ENCODE measurements at regions not wholly inside any gene's neighbourhood (a gene's known extent, or its start where the extent isn't known, plus 50 kb on each side); places are given as distances from the start of the nearest gene placed in this dataset.

- Mint-ChIP-seq H3K9me3 (no peaks in the 10 kb centered on the region), H3K27ac (no peak overlapping the region), H3K4me1 (no peaks in the 10 kb centered on the region), H3K4me3 (no peak overlapping the region), H3K27me3 (peaks cover 2% of the 10 kb centered on the region), H3K36me3 (ENCODE audit: low read depth) (no peaks in the 10 kb centered on the region)
- ChIA-PET CTCF (no interaction called here), POLR2A (no interaction called here)
- no peak for DNase-seq
Observed at GRCh38 chr2:45083175-45083574, 73.9 kb upstream of the SIX2 start.

- ChIA-PET POLR2A (no interaction called here), CTCF (no interaction called here)
- no peak for DNase-seq
- Mint-ChIP-seq H3K27ac (no peak overlapping the region), H3K36me3 (ENCODE audit: low read depth) (no peaks in the 10 kb centered on the region), H3K27me3 (peaks cover 21% of the 10 kb centered on the region), H3K9me3 (no peaks in the 10 kb centered on the region), H3K4me3 (no peak overlapping the region), H3K4me1 (no peaks in the 10 kb centered on the region)
Observed at GRCh38 chr2:45074713-45075112, 65.5 kb upstream of the SIX2 start.

- H3K36me3 Mint-ChIP-seq (ENCODE audit: low read depth): no peaks in the 10 kb centered on the region
- ChIA-PET CTCF (no interaction called here), POLR2A (no interaction called here)
- H3K27me3 Mint-ChIP-seq: peaks cover 21% of the 10 kb centered on the region
- DNase-seq: no peak
- no peaks in the 10 kb centered on the region for H3K9me3 Mint-ChIP-seq
- H3K4me3 Mint-ChIP-seq: no peak overlapping the region
- no peak overlapping the region for H3K27ac Mint-ChIP-seq
- no peaks in the 10 kb centered on the region for H3K4me1 Mint-ChIP-seq
Observed at GRCh38 chr2:45072862-45073237, 63.6 kb upstream of the SIX2 start.

GRCh38 chr2:45072064-45072861, 63.0 kb upstream of the SIX2 start:
- H3K27me3 Mint-ChIP-seq: peaks cover 21% of the 10 kb centered on the region
- CTCF ChIA-PET: no interaction called here
- H3K36me3 Mint-ChIP-seq (ENCODE audit: low read depth): no peaks in the 10 kb centered on the region
- no peak for DNase-seq
- POLR2A ChIA-PET: no interaction called here
- no peaks in the 10 kb centered on the region for H3K9me3 Mint-ChIP-seq
- H3K27ac Mint-ChIP-seq: no peak overlapping the region
- no peaks in the 10 kb centered on the region for H3K4me1 Mint-ChIP-seq
- H3K4me3 Mint-ChIP-seq: no peak overlapping the region

GRCh38 chr2:45070113-45070652, 60.9 kb upstream of the SIX2 start:
- H3K4me1 Mint-ChIP-seq: no peaks in the 10 kb centered on the region
- CTCF ChIA-PET: no interaction called here
- no peak overlapping the region for H3K4me3 Mint-ChIP-seq
- DNase-seq: no peak
- no peak overlapping the region for H3K27ac Mint-ChIP-seq
- no peaks in the 10 kb centered on the region for H3K36me3 Mint-ChIP-seq (ENCODE audit: low read depth)
- no peaks in the 10 kb centered on the region for H3K9me3 Mint-ChIP-seq
- peaks cover 21% of the 10 kb centered on the region for H3K27me3 Mint-ChIP-seq
- POLR2A ChIA-PET: no interaction called here

- peaks cover 21% of the 10 kb centered on the region for H3K27me3 Mint-ChIP-seq
- ChIA-PET CTCF (no interaction called here), POLR2A (no interaction called here)
- H3K36me3 Mint-ChIP-seq (ENCODE audit: low read depth): no peaks in the 10 kb centered on the region
- no peaks in the 10 kb centered on the region for H3K9me3 Mint-ChIP-seq
- no peak overlapping the region for H3K27ac Mint-ChIP-seq
- DNase-seq: no peak
- H3K4me1 Mint-ChIP-seq: no peaks in the 10 kb centered on the region
- H3K4me3 Mint-ChIP-seq: no peak overlapping the region
Observed at GRCh38 chr2:45069684-45070083, 60.4 kb upstream of the SIX2 start.

- CTCF ChIA-PET: no interaction called here
- DNase-seq: no peak
- no peak overlapping the region for H3K4me3 Mint-ChIP-seq
Observed at GRCh38 chr2:45068571-45069140, 59.4 kb upstream of the SIX2 start.

GRCh38 chr2:45067859-45068570, 58.8 kb upstream of the SIX2 start:
- no peaks in the 10 kb centered on the region for H3K36me3 Mint-ChIP-seq (ENCODE audit: low read depth)
- ChIA-PET POLR2A (no interaction called here), CTCF (interaction anchor here (0.6 kb wide), 1 partner anchor 52 kb away, joined by 3 read pairs; no protein-coding TSS in a partner anchor)
- DNase-seq: no peak
- no peak overlapping the region for H3K27ac Mint-ChIP-seq
- peaks cover 16% of the 10 kb centered on the region for H3K27me3 Mint-ChIP-seq
- no peak overlapping the region for H3K4me3 Mint-ChIP-seq
- no peaks in the 10 kb centered on the region for H3K4me1 Mint-ChIP-seq
- H3K9me3 Mint-ChIP-seq: no peaks in the 10 kb centered on the region

More at GRCh38 chr2:45068571-45069140, 59.4 kb upstream of the SIX2 start:
- H3K4me1 Mint-ChIP-seq: no peaks in the 10 kb centered on the region
- H3K27me3 Mint-ChIP-seq: peaks cover 17% of the 10 kb centered on the region
- H3K9me3 Mint-ChIP-seq: no peaks in the 10 kb centered on the region
- POLR2A ChIA-PET: no interaction called here
- no peak overlapping the region for H3K27ac Mint-ChIP-seq
- no peaks in the 10 kb centered on the region for H3K36me3 Mint-ChIP-seq (ENCODE audit: low read depth)
